ENCODE measurements at regions not wholly inside any gene's neighbourhood (a gene's known extent, or its start where the extent isn't known, plus 50 kb on each side); places are given as distances from the start of the nearest gene placed in this dataset.
"Not testable (repeated sequence)": the region's sequence is repeated elsewhere in the genome, so short reads cannot be mapped to it uniquely, and the experiment has no call there.

DNA sequence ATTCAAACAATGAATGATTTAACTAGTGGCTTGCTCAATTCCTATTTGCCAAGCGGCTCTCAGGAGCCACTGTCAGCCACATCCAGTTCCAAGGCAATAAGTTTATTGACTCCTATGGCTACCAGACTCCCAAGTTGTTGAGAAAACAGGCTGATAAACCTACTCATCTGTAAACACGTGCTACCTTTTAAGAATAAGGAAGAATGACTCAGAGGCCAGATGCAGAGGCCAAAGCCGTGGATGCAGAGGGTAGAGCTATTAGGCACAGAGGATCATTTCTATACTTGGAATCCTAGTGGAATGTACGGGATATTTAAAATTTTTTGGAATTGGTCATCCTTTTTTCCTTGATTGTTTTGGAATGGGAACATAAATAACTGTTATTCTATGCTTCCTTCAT is 1921.1 kb downstream of the OLFM4 start:
- intact Hi-C loops (cut with DNase I) = no loop called here
- DNase-seq (ENCODE audit: low spot score) = no peak

DNA sequence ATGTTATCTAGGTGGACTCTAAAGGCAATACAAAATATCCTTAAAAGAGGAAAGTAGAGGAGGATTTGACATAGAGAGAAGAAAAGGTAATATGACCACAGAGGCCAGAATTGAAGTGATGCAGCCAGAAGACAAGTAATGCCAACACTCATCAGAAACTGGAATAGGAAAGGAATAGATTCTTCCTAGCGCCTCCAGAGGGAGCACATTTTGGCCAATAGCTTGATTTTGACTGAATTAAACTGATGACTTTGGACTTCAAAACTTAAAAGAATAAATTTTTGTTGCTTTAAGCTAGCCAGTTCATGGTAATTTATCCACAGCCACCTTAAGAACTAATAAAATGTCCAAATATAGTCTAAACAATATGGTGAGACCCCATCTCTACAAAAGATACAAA is 1921.9 kb downstream of the OLFM4 start:
- DNase-seq (ENCODE audit: low spot score) = no peak
- intact Hi-C loops (cut with DNase I) = no loop called here

DNA sequence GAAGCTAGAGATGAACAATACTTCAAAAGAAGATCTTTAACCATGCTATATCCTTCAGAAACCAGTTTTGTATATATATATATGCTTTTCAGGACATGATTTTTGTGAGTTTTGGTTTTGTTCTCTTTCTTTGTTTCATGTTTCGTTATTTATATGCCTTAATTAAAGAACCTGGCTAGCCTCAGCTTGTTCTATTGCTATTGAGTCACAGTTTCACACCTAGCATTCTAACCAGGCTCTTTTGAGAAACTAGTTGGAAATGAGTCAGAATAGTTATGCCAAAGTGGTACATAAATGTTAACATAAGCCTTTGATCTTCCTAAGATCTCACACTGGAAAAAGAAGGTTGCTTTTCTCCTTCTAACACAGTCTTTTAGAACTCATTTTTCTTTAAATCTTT is 1925.2 kb downstream of the OLFM4 start:
- intact Hi-C loops (cut with DNase I) = no loop called here
- no peak for DNase-seq (ENCODE audit: low spot score)

DNA sequence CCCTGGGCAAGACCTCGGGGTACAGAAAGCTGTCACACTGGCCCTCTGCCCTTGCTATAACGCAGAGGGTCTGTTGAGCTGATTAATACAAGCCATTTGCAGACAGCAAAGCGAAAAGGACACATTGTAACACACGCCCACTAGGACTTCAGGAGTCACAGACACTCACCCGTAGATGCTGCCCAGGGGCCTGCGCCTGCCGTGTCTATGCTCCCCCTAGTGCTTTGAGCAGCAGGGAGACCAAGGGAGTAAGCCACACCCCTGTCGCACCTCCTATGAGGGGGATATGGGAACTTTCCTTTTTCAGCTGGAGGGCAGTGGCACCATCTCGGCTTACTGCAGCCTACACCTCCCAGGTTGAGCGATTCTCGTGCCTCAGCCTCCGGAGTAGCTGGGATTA is 1930.2 kb downstream of the OLFM4 start:
- intact Hi-C loops (cut with DNase I) = no loop called here
- DNase-seq (ENCODE audit: low spot score) = no peak

DNA sequence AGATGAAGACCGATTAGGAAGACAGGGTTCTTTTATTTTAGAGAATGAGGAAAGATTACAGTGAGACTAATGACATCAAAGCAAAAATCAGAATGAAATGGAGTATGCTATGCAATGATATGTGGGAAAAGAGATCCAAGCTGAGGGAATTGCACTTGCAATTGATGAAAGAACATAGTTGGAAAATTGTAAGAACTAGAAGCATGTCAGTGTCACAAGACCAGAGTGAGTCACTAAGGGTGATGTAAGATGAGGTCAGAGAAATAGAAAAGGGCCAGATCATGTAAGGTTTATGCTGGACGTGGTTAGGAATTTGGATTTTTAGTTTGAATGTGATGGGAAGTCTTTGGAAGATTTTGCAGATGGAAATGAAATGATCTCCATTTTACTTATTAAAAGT is 1937.3 kb downstream of the OLFM4 start:
- no peak for DNase-seq (ENCODE audit: low spot score)
- intact Hi-C loops (cut with DNase I) = no loop called here

DNA sequence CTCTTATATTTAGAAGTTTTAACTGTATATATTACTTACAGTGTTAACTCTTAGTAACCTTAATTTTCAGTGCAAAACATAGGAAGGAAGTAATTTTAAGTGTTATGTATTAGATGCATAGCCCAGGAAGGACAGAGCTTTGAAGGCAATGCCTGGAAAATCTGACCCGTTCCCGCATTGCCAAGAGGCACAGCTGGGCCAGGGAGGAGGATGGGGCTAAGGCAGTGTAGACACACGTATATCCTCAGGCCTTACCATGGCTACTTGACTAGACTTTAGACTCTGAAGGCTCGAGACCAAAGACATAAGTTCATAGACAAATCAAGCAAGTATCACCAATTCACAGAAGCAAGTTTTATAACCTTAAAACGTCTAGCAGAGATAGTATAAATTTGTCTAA is 1944.2 kb downstream of the OLFM4 start:
- no peak for DNase-seq (ENCODE audit: low spot score)
- intact Hi-C loops (cut with DNase I) = no loop called here

DNA sequence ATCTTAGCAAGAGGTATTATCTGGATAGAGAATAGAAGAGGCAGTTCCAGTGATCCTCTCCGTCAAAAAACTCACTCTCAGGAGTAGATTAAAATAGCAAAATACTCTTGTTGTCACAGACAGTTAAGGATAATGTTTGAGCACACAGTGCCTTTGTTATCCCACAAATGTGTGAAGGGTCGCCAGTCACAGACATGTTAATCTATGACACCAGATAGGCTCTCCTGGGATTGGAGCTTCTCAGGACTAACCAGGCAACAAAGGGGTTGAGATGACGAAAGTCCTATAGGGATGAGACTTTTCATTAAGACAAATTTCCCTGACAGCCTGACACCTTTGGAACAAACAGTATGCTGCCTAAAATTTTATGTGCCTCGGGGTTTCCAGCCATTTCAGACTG is 1947.1 kb downstream of the OLFM4 start:
- no peak for DNase-seq (ENCODE audit: low spot score)
- intact Hi-C loops (cut with DNase I) = no loop called here

DNA sequence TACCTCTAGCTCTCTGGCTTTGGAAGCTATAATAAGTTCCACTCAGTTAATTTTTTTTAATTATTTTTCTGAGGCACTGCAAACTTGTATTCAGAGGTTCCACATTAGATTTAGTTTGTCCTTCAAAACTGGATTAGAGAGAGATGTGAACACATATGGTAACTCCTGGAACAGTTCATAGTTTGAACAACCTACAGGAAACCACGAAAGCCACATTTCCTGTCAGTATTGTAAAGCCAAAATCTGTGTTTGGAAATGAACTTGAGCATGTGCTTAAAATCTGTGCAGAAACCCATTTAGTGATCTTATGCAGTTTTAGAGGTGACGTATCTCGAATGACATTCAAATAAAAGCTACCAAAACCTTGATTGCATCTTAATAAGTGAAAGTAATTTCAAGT is 1952.0 kb downstream of the OLFM4 start:
- no peak for DNase-seq (ENCODE audit: low spot score)
- intact Hi-C loops (cut with DNase I) = no loop called here

DNA sequence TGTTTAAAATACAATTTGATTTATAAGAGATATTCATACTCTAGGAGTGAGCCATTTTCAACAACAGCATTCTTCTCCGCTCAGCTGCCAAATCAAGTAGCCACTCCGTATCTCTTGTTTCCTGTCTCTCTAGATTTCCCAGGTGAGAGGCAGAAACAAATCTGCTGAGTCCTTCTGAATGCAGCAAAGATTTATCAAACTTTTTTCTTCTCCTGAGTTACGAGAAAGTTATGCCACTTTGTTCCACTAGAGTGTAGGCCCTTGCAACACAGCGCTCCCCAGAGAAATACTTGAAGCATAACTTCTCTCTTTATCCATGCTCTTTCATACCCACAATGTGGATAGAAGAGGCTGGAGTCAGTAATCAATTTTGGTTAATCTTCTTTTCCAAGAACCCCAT is 1960.8 kb downstream of the OLFM4 start:
- intact Hi-C loops (cut with DNase I) = no loop called here
- no peak for DNase-seq (ENCODE audit: low spot score)

DNA sequence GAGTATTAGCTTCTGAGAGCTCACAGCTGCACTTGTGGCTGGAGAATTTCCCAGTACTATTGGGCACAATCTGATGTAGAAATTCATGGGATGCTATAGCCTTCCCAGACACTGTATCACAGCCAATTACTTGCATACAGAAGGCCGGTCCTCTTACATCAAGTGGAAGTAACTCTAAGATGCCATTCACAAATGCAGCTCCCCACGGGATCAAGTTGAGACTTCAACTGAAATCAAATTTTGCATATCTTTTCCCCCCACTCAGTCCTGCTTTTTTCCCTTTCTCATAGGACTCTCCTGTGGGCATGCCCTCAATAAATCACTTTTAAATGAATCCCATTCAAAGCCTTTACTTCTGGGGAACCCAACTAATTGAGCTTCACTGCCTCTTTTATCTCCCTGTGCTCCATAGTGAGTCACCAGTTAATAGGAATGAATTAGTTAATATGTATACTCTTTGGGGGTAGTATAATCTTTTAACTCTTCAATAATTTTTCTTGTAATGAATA is 1970.8 kb downstream of the OLFM4 start:
- intact Hi-C loops (cut with DNase I) = no loop called here
- no peak for DNase-seq (ENCODE audit: low spot score)

DNA sequence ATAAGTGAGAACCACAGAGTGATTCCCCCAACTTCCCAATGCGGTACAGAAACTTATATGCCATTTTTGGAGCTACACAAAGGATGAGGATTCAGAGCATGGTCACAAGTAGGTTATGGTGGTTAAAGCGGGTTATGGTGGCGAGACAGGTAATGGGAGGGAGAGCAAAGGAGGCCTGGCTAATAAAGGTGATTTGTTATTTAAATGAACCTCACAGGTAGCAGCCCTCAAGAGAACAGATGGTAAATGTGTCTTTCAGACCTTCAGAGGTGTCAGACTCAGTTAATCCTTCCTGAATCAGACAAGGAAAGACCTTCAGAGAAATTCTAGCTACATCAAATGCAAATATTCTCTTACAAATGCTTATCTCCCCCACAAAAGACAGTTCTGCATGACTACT is 1971.4 kb downstream of the OLFM4 start:
- no peak for DNase-seq (ENCODE audit: low spot score)
- intact Hi-C loops (cut with DNase I) = no loop called here

DNA sequence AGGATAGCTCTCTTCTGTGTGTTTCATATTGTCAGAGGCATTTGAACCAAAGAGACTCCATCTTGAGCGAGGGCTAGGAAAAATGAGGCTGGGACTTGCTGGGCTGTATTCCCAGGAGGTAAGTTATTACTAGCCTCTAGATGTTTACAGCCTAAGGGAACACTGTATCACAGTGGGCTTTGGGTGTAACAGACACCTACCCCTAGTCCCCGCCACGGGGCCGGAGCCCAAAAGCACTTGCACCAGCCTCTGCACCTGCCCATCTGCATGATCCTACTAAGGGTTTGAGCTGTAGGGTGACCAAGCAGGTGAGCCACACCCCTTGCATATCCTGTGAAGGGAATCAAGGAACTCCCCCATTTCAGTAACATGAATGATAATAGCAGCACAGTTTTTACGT is 1972.2 kb downstream of the OLFM4 start:
- intact Hi-C loops (cut with DNase I) = no loop called here
- DNase-seq (ENCODE audit: low spot score) = no peak

DNA sequence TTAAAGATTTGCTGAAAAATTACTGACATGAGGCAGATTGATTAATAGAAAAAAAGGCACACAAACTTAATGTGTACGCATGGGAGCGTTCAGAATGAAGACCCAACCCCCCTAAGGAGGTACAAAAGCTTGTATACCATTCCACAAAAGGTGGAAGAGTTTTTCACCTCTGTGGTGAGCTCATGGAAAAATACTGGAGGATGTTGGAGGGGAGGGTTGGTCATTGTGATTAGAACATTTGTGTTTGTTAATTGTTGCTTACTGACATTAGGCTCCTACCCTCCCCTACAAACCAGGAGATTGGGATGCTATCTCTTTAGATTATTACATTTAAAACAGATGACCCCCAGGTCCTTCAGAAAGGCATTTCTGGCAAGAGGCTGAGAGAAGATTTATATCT is 1973.3 kb downstream of the OLFM4 start:
- no peak for DNase-seq (ENCODE audit: low spot score)
- intact Hi-C loops (cut with DNase I) = no loop called here

DNA sequence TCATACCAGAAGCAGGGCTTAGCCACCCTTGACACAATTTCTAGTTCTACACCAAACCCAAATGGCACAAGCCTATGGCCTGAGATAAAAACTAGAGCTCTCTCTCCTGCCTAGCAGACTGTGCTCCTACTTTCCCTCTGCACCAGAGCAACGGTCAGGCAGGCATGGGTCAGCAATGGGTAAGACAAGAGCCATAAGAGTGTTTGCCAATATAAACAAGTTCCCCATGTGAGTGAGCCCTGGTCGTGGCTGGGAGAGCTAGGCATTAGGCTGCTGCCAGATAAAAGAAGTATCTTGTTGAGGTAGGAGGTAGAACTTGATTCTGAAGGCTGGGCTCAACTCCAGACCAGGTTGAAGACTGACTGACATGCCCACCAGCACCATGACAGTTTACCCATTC is 1979.1 kb downstream of the OLFM4 start:
- intact Hi-C loops (cut with DNase I) = no loop called here

DNA sequence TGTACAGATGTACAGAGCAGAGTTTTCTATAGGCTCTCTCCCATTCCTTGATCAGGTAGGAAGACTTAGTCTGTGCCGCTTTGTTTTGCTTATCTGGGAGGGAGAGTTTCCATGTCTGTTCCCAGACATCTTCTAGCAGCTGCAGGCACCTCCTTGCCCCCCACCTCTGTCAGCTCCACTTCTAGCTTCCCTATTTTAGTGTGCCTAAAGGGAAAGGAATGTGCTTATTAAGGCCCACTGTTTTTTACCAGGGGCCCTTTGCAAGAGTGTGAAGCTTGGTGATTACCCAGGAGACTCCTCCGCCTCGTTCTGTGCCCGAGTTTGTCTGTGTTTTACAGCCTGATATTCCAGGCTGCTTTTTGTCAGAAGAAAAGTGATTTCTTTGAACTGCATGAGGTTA is 1984.4 kb downstream of the OLFM4 start:
- no peak for DNase-seq (ENCODE audit: low spot score)
- intact Hi-C loops (cut with DNase I) = no loop called here

More for the DNA sequence above, 1979.1 kb downstream of the OLFM4 start:
- DNase-seq (ENCODE audit: low spot score) = no peak

DNA sequence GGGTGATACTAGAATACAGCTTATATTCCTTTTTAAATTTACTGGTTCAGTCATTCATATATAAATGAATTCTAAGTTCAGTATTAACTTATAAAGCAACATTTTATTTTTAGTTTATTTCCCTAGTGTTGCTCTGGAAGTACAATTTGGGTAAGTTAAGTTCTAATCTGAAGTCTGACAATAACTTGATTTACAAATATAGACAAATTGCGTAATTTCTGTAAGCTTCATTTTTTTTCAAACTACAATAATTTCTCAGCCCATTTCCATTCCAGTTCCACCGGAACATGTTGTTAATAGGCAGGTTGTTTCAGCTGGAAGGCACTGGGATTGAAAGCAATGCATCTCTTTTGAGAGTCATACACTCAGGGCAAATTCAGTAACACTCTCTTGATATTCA is 2000.7 kb downstream of the OLFM4 start:
- intact Hi-C loops (cut with DNase I) = no loop called here
- no peak for DNase-seq (ENCODE audit: low spot score)

DNA sequence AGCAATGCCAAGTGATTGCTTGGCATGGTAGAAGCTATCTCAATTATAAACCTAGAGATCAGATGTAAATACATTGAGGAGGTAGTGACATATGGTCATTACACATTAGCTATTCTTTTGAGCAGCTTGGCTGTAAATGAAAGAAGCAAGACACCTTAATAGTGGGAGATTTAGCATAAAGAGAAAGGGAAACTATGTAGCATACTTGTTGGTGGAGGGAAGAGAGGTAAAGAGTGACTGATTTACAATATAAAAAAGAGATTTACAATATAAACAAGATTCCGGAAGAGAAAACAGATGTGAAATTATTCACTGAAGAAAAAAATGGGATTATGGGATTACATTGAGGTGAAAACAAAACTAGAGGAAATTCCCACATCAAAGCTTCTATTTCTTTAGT is 2009.6 kb downstream of the OLFM4 start:
- no peak for DNase-seq (ENCODE audit: low spot score)
- intact Hi-C loops (cut with DNase I) = no loop called here

DNA sequence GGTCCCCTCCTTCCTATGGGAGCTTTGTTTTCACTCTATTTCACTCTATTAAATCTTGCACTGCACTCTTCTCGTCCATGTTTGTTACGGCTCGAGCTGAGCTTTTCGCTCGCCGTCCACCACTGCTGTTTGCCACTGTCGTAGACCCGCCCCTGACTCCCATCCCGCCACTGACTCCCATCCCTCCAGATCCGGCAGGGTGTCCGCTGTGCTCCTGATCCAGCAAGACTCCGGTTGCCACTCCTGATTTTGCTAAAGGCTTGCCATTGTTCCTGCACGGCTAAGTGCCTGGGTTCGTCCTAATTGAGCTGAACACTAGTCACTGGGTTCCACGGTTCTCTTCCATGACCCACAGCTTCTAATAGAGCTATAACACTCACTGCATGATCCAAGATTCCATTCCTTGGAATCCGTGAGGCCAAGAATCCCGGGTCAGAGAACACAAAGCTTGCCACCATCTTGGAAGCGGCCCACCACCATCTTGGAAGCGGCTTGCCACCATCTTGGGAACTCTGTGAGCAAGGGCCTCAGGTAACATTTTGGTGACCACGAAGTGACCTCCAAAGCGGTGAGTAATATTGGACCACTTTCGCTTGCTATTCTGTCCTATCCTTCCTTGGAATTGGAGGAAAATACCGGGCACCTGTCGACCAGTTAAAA is 2025.4 kb downstream of the OLFM4 start:
- intact Hi-C loops (cut with DNase I); DNase-seq (ENCODE audit: low spot score): not testable (repeated sequence)

DNA sequence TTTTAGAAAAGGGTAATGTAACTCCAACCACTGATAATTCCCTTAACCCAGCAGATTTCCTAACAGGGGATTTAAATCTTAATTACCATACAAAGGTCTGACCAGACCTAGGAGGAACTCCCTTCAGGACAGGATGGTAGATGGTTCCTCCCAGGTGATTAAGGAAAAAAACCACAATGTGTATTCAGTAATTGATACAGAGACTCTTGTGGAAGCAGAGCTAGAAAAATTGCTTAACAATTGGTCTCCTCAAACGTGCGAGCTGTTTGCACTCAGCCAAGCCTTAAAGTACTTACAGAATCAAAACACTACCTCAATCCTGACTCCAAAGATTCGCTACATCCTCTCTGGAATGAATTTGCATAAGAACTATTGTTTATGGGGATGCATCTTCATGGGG is 2027.1 kb downstream of the OLFM4 start:
- DNase-seq (ENCODE audit: low spot score); intact Hi-C loops (cut with DNase I): not testable (repeated sequence)

DNA sequence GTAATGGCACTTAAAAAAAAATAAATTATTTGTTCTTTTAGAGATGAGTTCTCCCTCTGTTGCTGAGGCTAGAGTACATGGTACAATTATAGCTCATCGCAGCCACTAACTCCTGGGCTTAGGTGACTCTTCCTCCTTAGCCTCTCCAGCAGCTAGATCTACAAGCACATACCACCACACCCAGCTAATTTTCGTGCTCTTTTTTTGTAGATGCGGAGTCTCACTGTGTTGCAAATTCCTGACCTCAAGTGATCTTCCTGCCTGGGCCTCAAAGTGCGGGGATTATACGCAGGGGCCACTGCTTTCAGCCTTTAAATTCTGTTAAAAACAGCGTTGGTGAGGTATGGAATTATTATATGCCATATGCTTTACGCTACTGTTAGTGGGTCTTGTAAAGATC is 2034.0 kb downstream of the OLFM4 start:
- intact Hi-C loops (cut with DNase I) = no loop called here
- no peak for DNase-seq (ENCODE audit: low spot score)

DNA sequence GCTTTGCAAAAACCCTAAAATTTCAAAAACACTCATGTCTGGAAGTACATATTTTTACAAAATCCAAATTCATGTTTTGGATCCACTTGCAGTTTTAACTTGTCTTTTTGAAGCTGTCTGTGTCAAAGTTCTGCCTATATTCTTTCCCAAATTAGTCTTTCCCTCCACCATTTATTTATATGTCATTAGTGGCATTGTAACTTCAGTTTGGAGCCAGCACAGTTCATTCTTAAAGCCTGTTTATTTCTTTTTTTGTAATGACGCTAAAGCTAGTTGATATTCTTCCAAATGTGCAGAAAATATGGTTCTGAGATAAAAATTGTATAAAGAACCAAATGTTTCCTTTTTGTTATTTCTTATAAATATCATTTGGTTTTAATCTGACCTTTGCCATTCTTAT is 2039.3 kb downstream of the OLFM4 start:
- intact Hi-C loops (cut with DNase I) = no loop called here
- DNase-seq (ENCODE audit: low spot score) = no peak

DNA sequence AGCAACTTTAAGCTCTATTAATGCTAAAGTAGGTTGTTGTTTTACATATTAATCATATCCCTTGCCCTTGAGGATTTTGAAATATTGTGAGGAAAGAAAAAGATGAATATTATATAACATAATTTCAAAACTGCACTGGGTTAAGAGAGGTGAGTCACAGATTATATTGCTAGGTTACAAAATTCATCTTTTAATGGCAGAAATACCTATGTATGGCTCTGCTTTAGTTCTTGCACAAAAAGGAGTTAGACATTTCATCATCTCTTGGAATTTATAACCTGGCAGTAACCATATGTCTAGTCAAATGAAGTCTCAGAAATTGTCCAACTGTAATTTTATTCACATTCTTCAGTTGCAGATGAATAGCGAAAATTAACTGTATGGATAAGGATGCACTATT is 2041.1 kb downstream of the OLFM4 start:
- DNase-seq (ENCODE audit: low spot score) = no peak
- intact Hi-C loops (cut with DNase I) = no loop called here

Data from cardiac septum (tissue), 1 donor.